GM18519 (cell line): ENCODE measurements at regions not wholly inside any gene's neighbourhood (a gene's known extent, or its start where the extent isn't known, plus 50 kb on each side); places are given as distances from the start of the nearest gene placed in this dataset.

Source experiments
- ATAC-seq: cut with Tn5 transposase; IDR thresholded peaks from one replicate; pipeline ENCODE4 v1.9.1; 2021; ENCODE audit warnings: mild to moderate bottlenecking, moderate library complexity; ENCODE audit not compliant: unreplicated experiment, low FRiP score

DNA sequence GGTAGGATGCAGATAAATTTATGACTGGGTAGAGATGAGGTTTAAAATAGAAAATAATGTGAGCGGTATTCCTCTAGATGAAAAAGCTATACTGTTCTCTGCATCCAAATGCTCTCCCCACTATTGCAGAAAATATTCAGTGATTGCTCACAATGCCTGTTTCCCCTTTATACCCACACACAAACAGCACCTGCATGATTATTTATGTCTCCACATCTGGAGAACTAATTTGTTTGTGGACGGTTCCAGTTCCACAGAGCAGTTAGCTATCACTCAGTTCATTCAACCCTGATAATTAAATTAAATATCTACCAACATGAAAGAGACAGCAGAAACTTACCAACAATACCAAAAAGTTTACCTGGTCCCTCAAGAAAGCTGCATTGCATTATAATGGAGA lies 800.0 kb downstream of the CDH11 start:
- no peak for ATAC-seq

DNA sequence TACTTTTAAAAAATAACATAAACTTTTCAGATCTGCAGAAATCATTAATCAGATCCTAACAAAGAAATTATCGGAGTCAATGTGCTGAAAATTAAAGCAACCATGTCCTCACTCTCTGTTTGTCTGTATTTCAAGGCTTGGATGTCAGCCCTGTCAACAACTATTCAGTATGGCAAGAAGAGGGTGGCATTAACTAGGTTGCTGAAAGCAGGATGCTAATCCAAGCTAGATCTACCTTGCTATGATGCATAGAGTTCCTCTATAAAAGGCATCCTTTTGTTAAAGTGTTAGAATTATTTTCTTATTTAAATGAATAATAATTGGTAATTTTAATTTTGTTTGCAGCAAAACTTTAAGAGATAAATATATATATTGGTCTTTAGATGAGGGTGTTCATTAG lies 800.8 kb downstream of the CDH11 start:
- ATAC-seq, result no peak

DNA sequence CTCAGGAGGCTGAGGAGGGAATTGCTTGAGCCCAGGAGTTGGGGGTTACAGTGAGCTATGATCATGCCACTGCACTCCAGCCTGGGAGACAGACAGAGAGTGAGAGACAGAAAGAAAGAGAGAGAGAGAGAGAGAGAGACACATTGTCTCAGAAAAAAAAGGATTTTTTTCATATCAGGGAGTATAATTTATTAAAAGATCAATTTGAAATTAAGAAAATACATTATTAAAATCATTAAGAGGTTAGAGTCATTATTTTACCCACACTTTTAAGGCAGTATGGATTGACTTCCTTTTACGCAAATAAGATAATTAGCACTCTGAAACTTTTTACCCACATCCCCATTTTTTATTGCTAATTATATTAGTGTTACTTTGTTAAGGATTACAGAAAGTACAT lies 804.3 kb downstream of the CDH11 start:
- ATAC-seq, result no peak

DNA sequence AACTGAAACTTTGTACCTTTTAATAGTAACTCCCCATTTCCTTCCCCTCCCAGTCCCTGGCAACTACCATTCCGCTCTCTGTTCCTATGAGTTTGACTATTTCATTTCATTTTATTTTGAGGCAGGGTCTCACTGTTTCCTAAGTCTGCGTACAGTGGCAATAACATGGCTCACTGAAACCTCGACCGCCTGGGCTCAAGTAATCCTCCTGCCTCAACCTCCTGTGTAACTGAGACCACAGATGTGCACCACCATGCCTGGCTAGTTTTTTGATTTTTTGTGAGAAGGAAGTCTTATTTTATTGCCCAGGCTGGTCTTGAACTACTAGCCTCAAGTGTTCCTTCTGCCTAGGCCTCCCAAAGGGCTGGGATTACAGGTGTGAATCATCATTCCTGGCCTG lies 808.1 kb downstream of the CDH11 start:
- no peak for ATAC-seq

DNA sequence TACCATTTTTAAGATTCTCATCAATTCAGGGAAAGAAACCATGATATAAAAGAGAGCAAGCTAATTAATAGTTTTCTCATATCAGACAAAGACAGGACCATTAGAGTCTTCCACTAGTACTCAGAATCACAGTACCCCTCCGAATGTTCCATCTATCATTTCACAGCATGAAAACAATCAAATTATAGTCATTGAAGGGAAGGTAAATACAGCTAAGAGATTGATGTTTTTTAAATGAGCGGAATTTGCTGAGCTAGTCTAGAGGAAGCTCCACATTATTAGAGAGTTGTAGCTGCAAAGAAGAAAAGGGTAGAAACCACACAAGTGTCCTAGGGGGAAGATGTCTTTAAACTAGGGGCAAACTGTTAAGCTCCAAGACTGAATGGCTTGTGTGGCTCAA lies 808.9 kb downstream of the CDH11 start:
- ATAC-seq, result no peak

DNA sequence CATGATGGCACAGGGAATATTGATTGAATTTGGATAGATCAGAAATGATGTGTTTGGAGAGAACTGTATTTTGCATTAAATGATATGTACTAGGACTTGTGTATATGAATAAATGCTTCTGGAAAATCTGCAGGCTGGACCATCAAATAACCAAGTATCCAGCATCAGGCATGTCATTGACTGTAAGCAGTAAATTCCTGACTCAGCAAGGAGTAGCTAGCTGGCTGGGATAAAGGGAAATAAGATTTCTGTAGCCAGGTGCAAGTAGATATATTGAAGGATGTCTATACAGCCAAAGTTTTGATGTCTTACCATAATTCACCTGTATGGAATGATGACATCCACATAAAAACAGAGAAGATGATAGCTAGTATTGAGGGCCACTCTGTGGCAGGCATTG lies 809.6 kb downstream of the CDH11 start:
- ATAC-seq, result no peak

DNA sequence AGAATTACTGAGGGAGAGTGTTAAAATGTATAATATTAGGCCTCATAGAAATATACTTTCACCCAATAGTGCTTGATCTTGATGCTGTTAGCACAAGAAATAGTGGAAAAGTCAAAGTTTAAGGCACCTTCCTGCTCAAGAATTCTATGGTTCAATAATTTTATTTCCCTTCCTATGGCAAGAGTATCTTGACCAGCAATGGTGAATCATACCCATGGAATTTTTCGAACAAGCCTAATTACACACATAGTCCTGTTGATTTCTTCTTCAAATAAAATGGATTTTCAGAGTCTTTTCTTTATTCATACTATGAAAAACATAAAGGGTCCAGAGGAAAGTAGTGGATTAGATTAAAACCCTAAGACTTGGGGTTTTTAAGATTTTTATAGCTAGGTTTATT lies 810.6 kb downstream of the CDH11 start:
- no peak for ATAC-seq

DNA sequence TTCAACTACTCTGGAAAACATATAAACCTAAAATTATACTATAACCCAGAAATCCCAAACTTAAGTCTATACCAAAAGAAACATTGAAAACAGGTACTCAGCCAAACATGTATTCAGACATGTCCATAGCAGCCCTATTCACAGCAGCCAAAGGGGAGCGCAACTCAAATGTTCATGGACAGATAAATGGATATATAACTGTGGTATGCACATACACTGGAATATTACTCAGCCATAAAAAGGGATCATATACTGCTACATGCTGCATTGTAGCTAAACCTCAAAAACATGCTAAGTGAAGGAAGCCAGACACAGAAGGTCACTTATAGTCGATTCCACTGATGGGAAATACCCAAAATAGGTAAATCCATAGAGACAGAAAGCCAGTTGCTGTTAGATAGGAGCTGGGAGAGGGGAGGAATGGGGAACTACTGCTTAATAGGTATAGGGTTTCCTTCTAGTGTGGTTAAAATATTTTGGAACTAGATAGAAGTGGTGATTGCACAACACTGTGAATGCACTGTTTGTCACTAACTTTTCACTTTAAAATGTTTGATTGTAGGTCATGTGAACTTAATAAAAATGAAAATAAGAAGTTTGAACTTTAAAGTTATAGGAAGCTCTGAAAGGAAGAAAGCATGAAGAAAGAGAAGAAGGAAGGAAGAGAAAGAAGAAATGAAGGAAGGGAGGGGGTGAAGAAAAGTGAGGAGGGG lies 812.3 kb downstream of the CDH11 start:
- no peak for ATAC-seq

DNA sequence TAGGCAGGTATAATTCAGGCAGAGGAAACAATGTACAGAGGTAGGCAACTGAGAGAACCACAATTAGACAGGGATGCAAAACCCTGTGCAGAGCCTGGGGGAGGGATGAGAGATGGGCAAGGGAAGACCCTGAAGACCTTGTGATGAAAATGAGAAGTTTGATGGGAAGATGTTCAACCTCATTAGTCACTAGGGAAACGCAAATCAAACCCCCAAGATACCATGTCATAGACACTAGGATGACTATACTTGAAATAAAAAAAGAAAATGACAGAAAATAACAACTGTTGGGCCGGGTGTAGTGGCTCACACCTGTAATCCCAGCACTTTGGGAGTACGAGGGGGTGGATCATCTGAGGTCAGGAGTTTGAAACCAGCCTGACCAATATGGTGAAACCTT lies 813.1 kb downstream of the CDH11 start:
- no peak for ATAC-seq

DNA sequence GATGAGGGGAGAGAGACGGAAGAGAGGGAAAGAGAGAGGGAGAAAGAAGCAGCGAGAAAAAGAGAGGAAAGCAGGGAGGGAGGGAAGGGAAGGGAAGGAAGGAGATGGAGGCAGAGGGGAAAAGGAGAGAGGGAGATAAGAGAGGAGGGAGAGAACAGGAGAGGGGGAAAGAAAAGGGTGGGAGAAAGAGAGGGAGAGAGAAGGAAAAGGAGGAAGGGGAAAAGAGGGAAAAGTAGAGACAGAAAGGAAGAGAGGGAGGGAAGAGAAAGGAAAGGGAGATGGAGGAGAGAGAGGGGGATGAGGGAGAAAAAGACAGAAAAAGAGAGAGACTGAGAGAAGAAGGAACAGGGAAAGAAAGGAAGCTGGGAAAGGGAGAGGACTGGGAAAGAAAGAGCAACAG lies 814.4 kb downstream of the CDH11 start:
- ATAC-seq, result no peak

DNA sequence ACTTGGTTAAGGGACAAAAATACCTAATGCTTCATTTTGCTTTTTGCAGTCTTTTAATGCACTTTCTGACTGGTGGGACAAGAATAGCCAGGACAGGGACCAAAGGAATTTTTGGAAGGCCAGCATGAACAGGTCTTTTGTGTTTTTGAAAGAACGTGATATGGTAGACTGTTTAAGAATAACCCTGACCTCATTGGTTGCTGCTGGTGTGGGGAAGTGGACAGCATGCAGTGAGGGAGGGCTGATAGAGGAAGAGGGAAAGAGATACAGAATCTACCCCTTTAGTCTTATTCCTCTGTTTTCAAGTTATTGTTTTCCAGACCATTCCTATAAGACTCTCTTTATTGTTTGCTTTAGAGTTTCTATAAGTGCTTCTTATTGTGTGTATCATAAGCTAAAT lies 816.2 kb downstream of the CDH11 start:
- ATAC-seq, result no peak

DNA sequence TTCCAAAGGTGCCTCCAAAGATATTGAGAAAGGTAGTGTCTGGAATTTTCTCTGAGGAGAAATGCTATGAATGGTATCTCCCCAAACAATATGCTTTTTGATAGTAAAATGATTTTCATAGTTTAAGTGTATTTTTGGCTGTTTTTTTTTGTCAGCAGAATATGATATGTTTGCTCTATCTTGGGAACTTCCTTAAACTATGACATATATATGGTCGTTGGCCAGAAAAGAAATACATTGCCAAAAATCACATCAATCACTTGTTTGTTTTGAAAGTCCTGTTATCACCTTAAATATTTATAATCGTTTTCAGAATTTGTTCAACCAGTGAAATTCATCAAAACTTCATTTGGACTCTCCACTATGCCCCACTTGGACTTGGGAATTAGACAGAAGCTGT lies 816.9 kb downstream of the CDH11 start:
- no peak for ATAC-seq

DNA sequence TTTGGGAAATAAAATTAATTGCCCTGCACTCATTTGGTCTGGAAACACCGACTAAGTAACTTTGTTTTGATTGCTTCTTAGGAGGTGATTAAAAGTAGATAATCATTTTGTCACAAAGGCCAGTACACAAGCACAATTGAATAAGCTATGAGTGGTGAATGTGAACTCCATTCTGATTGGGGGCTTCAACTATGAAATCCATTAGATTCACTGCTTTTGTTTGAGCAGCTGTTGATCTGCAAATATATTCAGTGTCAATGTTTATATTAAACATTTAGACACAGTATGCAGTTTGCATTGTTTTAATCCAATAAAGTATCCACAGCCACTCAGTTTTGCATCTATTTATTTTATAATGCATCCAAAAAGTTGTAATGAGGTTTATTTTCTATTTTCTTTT lies 817.5 kb downstream of the CDH11 start:
- ATAC-seq, result no peak

DNA sequence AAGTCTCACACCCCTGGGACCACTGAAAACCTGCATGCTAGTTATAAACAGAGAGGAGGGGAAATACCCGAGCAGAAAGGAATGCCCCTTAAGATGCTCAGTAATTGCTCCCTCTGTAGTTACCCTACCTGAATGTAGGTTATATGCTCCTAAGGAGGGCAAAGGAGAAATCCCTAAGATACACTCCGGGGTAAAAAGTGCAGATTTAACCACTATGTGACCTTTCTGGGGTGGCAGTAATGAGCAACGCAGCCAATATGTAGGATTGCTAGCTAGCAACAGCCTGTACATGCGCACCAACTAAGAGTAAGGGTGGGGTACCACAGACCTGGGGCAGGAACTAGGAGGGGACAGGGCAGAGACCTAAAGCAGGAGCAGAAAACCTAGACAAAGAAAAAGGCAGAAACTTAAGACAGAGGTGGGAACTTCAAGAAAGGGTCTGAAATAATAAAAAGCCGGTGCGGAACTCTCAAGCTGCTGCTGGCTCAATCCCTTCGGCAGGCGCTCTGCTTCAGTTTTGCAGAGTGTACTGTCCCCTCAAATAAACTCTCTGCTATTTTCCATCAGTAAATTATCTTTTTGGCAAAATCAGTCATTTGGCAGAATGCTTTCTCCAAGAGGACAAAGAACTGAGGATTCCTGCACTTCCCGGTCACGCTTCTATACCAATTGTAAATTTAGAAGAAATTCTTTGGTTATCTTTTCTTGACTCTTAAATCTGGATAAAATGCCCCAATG lies 823.8 kb downstream of the CDH11 start:
- ATAC-seq, result no peak

DNA sequence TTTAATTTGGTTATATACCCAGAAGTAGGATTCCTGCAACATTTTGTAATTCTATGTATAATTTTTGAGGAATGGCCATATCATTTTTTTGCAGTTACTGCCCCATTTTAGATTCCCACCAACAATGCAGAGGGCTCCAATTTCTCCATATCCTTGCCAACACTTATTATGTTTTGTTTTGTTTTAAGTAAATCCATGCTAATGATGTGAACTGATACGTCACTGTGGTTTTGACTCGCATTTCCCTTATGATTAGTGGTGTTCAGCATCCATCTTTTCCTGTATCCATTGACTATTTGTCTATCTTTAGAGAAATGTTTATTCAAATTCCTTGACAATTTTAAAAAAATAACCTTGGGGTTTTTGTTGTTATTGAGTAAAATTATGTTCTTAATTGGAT lies 826.4 kb downstream of the CDH11 start:
- ATAC-seq, result no peak

DNA sequence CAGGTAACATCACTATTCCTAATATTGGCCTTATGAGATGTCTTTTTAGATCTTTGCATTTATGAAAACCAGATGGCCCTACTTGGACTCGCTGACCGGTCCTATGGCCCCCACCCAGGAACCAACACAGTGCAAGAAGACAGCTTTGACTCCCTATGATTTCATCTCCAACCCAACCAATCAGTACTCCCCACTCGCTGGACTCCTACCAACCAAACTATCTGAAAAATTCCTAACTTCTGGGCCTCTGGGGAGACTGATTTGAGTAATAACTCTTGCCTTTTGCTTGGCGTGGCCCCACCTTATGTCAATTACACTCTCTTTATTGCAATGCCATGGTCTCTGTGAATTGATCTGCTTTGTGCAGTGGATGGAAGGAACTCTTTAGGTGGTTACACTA lies 828.9 kb downstream of the CDH11 start:
- no peak for ATAC-seq

DNA sequence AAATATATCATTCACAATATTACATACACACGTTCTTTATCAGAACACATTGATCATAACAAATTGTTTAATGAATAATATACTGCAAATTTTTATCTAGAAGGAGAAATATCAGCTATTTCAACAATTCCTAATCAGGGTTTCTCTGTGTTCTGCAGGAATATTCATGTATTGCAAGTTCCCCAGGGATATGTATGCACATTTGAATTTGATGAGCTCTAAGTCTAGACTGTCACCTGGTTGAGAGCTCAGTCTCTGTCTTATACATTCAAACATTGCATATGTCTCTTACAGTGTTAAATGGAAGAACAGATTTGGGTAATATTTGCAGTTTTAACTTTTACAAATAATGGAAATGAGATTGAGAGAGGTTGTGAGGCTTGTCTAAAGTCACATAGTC lies 829.7 kb downstream of the CDH11 start:
- ATAC-seq, result no peak

DNA sequence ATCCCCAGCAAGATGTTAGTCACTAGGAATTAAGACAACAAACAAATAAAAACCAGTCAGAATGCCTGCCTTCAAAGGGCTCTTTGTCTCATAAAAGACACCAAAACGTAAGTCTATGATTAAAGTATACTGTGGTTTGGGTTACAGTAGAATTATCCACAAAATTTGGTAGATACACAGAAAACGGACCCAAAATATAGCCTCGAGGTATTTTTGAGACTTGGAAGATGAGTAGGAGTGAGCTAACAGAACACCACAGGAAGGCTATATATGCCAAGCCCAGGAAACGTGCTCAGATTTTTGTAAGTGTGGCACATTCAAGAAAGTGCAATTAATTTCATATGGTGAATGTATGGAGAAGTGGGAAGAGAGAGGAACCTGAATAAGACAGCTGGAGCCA lies 831.4 kb downstream of the CDH11 start:
- no peak for ATAC-seq

DNA sequence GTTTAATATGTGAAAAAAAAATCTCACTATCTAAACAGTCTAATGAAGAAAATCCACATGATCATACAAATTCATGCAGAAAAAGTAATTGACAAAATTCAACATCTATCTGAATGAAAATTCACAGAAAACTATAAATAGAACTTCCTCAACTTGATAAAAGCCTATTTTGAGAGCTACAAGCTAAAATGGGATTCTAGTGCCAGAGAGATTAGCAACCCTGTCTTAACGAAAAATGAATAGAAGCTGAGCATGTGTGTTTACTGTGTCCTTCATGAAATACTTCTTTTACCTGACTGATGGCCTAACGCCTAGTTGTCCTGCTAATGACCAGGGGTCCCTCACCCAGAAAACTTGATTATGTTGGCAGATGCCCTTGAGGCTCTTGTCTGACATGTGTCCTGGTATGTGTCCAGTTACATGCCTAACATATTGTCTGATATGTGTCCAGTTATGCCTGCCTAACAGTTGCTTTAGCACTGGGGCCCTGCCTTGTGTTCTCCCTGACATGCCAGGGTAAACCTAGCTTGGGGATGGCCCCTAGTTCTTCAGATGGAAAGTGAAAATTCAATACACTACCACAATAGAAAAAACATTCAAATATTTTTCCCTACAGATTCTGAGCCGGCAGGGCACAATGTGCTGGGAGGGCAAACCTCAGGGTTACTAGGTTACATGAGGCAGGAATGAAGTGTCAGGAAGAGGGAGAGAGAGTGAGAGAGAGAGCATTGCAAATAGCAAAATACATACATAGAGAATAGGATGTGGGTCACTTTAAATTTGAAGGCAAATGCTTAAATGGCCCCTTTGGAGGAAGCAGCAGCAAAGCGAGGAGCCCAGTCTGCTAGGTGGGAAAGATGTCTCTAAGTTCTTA lies 834.0 kb downstream of the CDH11 start:
- no peak for ATAC-seq

DNA sequence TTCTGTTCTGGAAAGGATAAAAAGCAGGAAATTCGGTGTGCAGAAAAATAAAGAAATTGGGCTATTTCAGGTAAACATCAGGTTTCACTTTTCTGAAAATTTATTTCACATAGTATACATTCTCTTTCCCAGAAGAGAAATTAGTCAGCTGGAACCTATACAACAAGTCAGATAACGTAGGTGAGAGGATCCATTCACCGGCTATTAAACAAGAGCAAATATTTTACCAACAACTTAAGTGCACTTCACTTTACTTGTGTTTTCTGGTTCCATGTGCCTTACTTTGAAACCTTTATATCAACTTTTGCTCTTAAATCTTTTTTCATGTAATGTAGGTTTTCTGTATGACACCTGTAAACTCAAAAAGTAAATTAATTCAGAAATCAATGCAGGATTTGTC lies 839.7 kb downstream of the CDH11 start:
- ATAC-seq, result no peak

DNA sequence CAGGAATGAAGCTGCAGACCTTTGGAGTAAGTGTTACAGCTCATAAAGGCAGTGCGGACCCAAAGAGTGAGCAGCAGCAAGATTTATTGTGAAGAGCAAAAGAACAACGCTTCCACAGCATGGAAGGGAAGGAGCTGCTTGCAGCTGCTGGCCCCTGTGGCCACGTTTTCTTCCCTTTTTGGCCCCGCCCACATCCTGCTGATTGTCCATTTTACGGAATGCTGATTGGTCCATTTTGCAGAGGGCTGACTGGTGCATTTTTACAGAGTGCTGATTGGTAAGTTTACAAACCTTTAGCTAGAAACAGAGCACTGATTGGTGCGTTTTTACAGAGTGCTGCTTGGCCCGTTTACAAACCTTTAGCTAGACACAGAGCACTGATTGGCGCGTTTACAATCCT lies 841.5 kb downstream of the CDH11 start:
- no peak for ATAC-seq
